NCI-H146 treated with DMSO at 0.1 percent for 48 hours (cell line): ENCODE measurements at regions not wholly inside any gene's neighbourhood (a gene's known extent, or its start where the extent isn't known, plus 50 kb on each side); places are given as distances from the start of the nearest gene placed in this dataset.
"Not testable (repeated sequence)": the region's sequence is repeated elsewhere in the genome, so short reads cannot be mapped to it uniquely, and the experiment has no call there.

ENCODE experiments used
- DNase-seq: peaks from one replicate; lab custom pipeline; 2025; ENCODE audit not compliant: unreplicated experiment; lab: John Stamatoyannopoulos, UW

- DNase-seq: peak; percentile 45
Observed at GRCh38 chr7:45259966-45260646, 102.5 kb downstream of the RAMP3 start.

GRCh38 chr7:45267262-45267661 lies 109.7 kb downstream of the RAMP3 start:
- DNase-seq: no peak

DNA sequence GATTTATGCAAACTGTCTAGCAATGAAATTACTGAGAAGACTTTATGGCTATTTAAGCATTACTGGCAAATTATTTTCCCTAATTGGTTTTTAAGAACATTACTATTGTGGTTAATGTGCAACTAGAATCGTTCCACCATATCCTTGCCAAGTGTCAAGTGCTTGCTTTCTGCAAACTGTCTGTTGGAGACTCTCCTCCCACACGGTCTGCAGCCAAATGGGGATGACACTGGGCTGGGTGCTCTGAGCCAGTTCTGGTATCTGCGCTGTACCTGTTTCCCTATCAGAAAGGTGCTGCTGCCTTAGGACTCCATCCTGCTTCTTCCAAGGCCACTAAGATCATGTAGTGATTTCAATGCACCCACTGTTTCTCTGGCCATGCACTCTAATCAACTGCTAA lies 110.4 kb downstream of the RAMP3 start:
- DNase-seq: no peak

GRCh38 chr7:45269192-45269591 lies 111.6 kb downstream of the RAMP3 start:
- DNase-seq: no peak

GRCh38 chr7:45278763-45279398 lies 121.3 kb downstream of the RAMP3 start:
- no peak for DNase-seq

- DNase-seq: not testable (repeated sequence)
Observed at GRCh38 chr7:45289611-45290010, 132.0 kb downstream of the RAMP3 start.

DNA sequence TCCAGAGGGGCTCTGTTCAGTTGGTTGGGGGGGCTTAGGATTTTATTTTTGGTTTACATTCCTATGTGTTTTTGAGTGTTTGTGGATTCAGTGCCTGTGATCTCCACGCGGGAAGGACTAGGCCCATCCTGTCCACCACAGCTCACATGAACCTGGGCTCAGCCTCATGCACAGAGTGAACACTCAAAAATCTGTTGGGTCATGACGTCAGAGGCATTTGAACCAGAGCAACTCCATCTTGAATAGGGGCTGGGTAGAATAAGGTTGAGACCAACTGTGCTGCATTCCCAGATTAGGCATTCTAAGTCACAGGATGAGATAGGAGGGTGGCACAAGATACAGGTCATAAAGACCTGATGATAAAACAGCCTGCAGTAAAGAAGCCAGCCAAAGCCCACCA lies 133.3 kb downstream of the RAMP3 start:
- no peak for DNase-seq

DNA sequence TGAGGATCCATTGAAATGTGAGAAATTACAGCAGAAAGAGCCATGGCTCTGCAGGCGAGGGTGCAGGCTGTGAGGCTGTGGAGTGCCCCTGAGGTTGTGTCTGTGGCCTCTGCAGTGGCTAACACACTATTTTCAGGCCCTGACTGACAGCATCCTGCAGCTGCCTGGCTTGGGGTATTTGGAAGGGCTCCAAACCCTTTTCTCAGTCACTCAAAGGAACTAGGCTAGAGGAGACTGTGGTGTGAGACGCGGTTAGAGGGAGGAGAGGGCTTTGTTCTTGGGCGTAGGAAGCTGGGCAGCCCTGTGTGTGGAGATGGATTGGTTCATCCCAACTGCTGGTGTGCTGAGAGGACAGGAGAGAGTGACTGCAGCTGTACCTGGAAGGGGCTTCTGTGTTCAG lies 134.9 kb downstream of the RAMP3 start:
- no peak for DNase-seq

DNA sequence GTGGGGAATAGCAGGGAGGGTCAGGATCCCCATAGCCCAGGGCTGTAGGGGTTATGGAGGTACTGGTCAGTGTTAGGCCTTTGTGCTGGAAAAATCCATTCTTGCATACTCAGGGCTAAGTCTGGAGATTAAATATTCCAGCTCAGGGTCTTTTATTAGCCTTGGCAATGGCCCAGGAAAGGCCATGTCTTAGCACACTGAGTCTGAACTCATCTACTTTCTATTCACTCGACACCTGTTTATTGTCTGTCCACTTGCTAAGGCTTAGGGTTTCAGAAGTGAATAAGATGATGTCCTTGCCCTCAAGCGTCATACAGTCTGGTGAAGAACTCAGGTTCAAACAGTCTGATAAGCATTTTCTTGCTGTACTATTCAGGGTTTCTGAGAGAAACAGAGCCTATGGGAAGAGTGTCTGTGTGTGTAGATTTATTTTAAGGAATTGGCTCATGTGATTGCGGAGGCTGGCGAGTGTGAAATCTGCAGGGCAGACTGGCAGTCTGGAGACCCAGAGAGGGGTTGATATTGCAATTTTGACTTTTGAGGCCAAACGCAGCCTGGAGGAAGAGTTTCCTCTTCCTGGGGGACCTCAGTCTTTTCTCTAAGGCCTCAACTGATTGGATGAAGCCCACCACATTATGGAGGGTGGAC lies 135.8 kb downstream of the RAMP3 start:
- DNase-seq: no peak

- no peak for DNase-seq
Observed at GRCh38 chr7:45294559-45294958, 137.0 kb downstream of the RAMP3 start.

- no peak for DNase-seq
Observed at GRCh38 chr7:45295222-45295621, 137.6 kb downstream of the RAMP3 start.

GRCh38 chr7:45296748-45297147 lies 139.2 kb downstream of the RAMP3 start:
- no peak for DNase-seq

DNA sequence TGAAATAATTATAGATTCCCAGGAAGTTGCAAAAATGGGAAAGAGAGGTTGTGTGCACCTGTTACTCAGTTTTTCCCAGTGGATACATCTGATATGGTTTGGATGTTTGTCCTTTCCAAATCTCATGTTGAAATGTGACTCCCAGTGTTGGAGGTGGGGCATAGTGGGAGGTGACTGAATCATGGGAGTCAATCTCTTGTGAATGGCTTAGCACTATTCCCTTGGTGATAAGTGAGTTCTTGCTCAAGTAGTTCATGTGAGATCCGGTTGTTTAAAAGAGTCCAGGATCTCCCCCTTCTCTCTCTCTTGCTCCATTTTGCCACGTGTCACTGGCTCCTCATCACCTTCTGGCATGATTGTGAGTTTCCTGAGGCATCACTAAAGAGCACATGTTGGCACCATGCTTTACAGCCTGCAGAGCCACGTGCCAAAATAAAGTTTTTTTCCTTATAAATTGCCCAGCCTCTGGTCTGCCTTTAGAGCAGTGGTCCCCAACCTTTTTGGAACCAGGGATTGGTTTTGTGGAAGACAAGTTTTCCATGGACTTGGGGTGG lies 149.2 kb downstream of the RAMP3 start:
- no peak for DNase-seq

DNA sequence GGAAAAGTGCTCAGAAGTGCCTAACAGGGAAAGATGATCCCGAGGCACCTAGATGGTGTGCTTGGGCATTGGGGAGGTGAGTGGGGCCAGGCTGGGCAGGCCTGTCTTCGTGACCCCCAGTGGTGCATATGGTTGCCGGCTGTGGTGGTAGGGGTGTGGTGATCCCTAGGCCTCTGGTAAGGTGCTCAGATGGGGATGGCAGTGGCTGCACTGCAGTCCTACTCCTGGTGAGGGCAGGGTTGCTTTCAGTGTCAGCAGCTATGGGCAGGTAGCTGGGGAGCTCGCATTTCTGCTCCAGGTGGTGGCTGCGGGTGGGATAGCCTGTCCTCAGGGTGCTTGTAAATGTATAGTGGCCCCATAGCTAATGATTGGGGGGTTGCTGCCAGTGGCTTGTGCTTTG lies 154.0 kb downstream of the RAMP3 start:
- no peak for DNase-seq

DNA sequence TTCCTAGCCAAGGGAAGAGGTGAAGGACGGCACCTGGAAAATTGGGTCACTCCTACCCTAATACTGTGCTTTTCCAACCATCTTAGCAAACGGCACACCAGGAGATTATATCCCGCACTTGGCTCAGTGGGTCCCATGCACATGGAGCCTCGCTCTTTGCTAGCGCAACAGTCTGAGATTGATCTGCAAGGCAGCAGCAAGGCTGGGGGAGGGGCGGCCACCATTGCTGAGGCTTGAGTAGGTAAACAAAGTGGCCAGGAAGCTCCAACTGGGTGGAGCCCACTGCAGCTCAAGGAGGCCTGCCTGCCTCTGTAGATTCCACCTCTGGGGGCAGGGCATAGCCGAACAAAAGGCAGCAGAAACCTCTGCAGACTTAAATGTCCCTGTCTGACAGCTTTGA lies 157.9 kb downstream of the RAMP3 start:
- not testable (repeated sequence) for DNase-seq

DNA sequence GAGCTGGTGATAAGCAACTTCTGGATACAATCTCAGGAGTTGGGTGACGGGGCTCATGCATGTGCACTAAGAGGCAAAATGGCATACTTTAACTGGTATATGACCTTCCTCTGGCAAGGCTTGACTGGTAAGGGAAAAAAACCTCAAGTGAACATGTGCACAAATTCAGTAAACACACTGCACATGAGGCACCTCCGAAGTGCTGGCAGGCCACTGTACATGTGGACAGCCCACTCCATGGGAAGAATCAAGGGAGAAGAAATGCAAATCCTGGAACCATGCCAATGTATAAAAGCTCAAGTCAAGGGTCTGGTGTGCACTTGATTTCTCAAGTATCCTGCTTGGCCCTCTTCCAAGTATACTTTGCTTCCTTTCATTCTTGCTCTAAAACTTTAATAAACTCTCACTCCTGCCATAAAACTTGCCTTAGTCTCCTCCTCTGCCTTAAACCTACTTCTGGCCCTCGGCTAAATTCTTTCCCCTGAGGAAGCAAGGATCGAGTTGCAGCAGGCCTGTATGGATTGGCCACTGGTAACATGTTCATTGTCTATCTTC lies 167.2 kb downstream of the RAMP3 start:
- DNase-seq: no peak

DNA sequence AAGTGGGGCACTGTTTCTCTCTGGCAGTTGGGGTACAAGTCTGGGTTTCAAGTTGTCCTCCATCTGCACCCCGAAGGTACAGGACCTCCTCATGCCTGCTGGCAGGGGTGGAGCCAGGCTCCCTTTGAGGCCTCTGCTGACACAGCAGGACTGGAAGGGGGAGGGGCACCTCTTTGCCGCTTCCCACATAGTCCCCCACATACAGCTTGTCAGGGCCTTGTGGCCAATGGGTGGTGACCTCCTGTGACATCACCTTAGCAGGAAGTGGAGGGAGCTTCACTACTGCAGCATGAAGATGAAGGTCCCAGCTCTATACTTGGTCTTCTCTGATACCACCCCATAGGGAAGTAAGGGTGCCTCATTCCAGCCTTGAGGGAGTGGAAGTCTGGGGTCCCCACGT lies 167.8 kb downstream of the RAMP3 start:
- no peak for DNase-seq

GRCh38 chr7:45328403-45328981 lies 170.9 kb downstream of the RAMP3 start:
- DNase-seq: no peak

DNA sequence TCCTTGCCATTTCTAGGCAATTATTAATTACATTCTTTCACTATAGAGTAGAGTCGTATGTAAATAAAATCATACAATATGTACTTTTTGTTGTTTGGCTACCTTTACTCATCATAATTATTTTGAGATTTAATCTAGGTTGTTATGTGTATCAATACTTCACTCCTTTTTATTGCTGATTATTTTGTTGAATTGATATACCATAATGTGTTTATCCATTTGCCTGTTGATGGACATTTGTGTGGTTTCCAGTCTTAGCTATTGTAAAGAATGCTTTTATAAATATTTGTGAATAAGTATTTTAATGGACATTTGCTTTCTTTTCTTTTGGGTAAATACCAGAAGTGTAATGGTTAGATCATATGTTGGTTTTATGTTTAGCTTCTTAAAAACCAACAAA lies 174.0 kb downstream of the RAMP3 start:
- no peak for DNase-seq

DNA sequence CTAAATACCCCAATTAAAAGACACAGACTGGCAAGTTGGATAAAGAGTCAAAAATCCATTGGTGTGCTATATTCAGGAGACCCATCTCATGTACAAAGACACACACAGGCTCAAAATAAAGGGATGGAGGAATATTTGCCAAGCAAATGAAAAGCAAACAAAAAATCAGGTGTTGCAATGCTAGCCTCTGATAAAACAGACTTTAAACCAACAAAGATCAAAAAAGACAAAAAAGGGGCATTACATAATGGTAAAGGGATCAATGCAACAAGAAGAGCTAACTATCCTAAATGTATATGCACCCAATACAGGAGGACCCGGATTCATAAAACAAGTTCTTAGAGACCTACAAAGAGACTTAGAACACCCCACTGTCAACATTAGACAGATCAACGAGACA lies 177.4 kb downstream of the RAMP3 start:
- not testable (repeated sequence) for DNase-seq

DNA sequence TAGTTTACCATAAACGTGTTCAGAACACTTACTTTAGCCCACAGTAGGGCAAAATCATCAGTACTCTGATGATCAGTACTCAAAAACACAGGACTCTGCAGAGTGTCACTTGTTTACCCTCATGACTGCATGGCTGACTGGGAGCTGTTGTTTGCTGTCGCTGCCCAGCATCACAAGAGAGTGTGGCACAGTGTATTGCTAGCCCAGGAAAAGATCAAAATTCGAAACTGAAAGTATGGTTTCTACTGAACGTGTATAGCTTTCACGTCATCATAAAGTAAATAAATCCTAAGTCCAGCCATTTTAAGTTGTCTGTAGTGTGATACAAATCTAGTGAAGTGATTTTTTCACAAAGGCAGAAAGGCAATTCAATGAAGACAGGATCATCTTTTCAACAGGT lies 184.6 kb downstream of the RAMP3 start:
- no peak for DNase-seq

GRCh38 chr7:45343746-45344145 lies 186.2 kb downstream of the RAMP3 start:
- DNase-seq: no peak
